ENCODE measurements at regions not wholly inside any gene's neighbourhood (a gene's known extent, or its start where the extent isn't known, plus 50 kb on each side); places are given as distances from the start of the nearest gene placed in this dataset.
"Not testable (repeated sequence)": the region's sequence is repeated elsewhere in the genome, so short reads cannot be mapped to it uniquely, and the experiment has no call there.

DNA sequence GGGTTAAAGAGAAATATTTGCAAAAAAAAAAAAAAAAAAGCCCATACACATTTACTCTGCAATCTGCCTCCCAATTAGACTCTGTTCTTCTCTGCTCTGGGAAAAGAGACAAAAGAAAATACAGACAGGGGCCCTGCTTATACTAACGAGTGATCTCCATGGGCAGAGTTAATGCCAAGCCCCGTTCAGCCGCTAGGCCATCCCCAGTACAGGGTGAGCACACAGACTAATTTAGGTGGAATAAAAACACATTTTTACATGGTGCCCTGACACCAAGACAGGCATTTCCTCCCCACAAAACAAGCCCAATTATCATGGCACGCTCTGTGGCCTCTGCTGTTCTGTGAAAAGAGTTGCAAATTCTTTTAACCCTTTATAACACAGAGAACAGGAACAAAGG, 356.3 kb upstream of the C16orf82 start:
- DNase-seq, result no peak

DNA sequence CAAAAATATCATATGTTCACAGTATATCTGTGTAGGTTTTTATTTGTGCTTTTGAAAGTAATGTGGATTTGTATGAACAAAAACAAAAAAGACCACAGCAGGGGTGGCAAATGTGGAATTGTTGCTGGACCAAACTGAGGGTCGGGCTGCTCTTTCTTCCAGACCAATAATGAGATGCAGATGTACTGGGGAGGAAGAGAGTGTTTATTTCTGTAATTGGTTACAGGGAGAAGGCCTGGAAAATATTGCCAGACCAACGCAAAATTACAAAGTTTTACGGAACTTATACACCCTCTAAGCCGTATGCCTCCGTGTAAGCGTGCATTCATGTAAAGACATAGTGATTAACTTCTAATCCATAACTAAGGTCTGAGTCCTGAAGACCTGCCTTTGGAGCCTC, 353.9 kb upstream of the C16orf82 start:
- DNase-seq, result no peak

DNA sequence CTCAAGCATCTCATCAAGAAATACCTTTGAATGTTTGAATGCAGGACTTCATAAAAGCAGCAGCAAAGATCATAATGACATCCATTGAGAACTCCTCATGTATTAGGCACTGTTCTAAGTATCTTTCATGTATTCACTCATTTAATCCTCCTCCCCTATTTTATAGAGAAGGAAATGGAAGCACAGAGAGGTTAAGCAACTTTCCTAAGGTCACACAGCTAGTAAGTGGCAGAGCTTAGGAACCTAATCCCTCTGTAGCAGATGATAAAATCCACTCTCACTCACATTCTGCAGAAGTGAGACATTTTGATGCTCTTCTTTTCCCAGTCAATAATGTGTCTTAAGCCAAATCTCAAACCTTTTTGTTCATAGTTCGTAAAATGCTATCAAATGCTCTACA, 350.8 kb upstream of the C16orf82 start:
- DNase-seq, result no peak

DNA sequence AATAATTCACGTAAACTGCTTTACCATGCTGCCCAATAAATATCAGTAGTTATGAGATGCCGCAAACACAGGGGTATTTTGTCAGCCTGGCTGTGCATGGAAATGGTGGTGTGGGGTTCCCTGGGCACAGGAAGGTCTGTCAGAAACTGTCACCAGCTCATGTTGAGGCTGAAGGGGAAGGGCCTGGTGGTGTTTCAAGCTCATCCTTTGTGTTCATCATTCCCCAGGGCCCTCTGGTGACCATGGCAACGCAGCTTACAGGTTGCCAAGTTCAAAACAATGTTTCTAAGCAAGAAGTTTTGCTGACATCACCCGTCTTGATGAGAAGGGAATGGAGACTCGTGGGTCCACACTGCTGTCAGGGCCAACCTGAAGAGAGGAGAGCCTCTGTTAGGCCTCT, 348.9 kb upstream of the C16orf82 start:
- DNase-seq, result peak in 2 of 56 donors; percentile 6 to 7

DNA sequence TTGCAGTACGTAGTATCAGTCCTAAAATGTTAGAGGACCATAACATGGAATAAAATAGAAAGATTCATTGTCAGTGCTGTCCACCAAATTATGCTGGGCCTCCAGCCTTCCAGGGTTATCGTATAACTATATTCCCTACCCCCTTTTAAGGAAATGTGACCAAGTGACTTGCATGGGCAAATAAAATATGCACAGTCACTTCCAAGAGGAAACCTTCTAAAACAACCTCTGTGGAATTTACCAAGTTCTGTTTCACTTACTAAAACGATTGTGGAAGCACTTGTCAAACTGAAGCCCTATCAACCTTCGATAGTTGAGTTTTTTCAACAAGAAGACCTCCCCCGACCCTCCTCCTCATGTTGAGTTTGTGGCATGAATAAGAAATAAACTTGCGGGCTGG, 345.4 kb upstream of the C16orf82 start:
- no peak for DNase-seq

DNA sequence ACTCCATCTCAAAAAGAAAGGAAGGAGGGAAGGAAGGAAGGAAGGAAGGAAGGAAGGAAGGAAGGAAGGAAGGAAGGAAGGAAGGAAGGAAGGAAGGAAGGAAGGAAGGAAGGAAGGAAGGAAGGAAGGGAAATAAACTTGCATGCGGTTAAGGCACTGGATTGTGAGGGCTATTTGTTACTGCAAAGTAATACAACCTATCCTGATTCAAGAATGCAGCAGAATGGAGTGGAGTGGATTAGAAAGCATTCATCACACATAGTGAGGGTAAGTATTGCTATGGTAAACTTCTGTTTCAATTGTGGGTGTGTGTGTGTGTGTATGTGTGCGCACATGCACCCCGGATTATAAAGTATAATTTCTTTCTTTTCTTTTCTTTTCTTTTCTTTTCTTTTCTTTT, 344.8 kb upstream of the C16orf82 start:
- not testable (repeated sequence) for DNase-seq

DNA sequence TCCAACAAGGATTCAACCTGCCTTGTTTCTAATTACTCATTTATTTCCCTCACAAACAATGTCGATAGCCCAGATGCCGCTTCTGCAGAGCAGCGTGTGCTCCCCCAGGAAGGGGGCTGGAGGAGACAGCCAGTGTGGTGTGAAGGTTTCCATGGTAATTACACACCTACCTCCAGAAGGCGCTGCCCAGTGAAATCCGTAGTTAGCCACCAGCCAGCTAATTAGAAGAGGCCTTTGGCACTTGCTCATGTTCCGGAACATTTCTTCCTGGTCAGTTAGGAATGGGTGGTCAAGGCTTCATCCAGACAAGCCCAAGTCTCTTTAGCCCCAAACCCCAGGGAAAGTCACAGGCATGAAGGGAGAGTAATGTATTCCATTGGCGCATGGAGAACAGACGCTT, 342.5 kb upstream of the C16orf82 start:
- DNase-seq, result peak in 7 of 56 donors; percentile 3 to 23 (median 14)

DNA sequence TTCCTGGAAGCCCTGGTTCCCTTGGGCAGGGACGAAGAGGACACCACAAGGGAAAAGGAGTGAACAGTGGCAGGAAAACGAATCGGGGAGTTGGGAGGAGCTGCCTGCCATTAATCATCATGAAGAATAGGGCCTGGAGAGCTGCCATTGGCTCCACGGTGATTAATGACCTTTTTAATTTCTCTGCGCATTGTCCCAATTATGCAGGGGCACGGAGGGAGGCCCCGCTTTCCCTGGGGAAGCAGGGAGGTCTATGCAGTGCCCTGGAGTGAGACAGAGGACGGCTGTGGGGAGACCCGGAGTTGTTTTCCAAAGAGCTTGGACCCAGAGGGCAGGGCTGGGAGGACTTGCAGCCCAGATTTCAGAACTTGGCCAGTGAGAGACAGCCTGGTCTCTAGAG, 338.9 kb upstream of the C16orf82 start:
- DNase-seq, result peak in 4 of 56 donors; percentile 3 to 20 (median 6)

DNA sequence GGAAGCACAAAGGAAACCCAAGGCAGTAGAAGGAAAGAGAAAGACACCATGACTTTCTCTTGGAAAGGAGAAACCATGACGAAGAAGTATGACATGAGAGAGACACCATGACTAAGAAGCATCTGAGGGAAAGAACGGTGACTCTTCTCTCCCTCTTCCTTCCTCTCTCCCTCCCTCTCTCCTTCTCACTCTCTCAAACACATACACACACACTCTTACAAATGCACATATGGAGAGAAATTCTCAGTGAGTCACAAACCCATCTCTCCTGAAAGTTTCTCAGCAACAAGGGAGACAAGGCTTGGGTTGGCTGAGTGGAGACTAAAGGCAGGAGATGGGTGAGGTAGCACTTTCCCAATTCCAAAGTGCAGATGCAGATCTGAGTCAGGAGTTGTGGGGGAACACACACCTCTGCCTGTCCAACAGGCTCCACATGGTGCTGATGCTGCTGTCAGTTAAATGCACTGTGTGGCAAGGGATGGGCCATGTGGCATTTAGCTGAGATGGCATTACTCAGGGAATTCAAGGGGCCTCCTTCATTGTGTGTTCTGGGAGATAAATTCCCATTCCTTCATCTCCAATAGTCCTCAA, 336.7 kb upstream of the C16orf82 start:
- peak in 3 of 56 donors; percentile 3 to 8 (median 5) for DNase-seq

DNA sequence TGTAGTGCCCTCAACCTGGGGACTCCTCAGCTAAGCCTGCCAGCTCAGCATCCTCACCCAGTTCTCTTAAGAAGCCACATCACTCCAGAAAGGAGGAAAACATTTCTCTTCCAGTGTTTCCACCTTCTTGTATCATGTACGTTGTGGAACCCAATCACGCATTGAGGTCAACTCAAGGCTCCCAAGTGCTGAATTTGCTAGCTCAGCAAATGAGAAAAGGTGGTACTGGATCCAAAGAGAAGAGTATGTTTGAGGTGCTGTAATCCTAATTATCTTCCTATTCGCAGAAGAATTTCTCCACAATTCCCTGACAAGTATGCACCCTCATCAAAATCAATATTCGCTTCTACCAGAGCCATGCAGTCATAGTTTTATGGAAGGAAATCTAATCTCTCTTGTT, 335.0 kb upstream of the C16orf82 start:
- no peak for DNase-seq

DNA sequence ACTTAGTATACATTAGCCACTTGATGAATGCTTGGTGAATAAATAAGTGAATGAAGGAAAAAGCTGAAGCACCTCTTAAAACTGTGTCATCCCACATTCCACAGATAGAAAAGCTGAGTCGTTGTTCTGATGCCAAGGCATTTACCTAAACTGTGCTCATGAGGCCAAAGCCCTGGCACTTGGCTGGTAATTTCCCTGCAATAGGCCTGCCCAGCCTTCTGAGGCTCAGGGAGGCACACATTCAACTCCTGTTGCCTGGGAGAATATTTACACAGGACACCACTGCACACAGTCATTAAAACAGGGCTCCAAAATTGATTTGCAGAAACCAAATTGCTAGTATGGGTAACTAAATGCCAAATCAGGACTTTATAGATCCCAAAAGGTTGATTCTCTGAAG, 333.0 kb upstream of the C16orf82 start:
- DNase-seq, result no peak

DNA sequence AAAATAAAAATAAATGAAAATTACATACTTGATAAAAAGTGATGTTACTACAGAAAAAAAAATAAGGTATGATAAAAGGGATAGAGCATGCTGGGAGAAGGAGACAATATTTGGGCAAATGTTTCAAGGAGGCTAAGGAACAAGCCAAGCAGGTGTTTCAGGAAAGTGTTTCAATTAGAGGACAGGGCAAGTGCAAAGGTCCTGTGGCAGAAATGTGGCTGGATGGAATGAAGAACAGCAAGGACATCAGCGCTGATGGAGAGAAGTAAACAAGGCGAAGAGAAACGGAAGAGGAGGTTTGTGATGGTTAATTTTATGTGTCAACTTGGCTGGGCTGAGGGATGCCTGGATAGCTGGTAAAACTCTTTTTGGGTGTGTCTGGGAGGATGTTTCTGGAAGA, 331.2 kb upstream of the C16orf82 start:
- DNase-seq, result no peak

DNA sequence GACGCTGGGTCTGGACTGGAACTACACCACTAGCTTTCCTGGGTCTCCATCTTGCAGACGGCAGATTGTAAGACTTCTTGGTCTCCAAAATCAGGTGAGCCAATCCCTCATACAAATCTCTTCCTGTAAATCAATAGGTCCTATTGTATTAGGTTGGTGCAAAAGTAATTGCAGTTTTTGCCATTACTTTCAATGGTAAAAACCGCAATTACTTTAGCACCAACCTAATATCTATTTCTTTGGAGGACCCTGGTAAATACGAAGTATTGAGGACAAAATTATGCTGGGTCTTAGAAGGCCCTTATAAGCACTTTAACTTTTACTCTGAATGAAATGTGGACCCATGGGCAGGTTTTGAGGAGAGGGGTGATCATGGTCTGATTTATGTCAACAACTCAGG, 330.6 kb upstream of the C16orf82 start:
- no peak for DNase-seq

DNA sequence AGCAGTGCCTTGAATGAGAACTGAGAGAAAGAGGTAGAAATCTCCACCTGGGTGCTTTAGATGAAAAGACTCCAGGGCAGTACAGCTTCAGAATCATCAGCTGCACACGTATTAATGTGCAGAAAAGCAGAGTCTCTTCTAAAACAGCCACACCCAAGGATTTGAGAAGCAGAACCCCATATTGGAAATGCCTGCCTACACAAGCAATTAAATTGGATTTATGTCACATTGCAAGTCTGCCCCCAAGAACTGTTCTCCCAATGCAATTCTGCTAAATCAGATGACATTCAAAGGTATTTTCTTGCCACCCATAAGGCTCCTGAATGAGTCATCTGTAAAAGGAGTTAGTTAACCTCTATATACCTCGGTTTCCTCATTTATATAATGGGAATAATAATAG, 326.0 kb upstream of the C16orf82 start:
- no peak for DNase-seq

DNA sequence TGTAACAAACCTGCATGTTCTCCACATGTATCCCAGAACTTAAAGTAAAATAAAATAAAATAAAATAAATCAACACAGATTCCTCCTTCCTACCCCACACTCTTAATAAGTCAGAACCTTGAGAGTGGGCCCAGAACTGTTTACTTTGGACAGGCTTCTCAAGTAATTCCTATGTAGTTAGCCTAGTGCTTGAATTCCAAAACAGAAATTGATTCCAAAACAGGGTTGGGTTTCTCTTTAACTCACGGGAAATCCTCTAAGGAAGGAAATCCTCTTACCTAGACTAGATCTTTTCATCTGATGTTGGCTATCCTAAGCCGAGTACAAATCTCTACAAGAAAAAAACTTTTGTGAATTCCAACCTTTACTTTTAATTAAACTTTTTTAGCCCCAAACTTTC, 324.7 kb upstream of the C16orf82 start:
- no peak for DNase-seq

DNA sequence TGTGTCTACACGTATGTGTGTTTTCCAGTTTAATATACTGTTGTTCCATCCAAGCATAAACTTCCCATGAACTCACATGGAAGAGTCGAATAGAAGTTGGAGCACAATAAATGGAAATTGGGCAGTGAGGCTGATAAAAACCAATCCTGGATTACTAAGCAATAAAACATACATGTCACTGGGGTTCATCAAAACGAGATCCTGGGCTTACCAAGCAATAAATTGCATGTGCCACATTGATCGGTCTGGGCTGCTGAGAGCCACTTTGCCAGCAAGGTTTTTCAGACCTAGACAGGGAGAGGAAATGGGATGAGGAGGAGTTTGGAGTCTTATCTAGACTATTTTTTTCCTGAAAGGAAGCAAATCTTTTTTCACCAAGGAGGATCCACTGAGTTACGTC, 322.3 kb upstream of the C16orf82 start:
- DNase-seq, result no peak

DNA sequence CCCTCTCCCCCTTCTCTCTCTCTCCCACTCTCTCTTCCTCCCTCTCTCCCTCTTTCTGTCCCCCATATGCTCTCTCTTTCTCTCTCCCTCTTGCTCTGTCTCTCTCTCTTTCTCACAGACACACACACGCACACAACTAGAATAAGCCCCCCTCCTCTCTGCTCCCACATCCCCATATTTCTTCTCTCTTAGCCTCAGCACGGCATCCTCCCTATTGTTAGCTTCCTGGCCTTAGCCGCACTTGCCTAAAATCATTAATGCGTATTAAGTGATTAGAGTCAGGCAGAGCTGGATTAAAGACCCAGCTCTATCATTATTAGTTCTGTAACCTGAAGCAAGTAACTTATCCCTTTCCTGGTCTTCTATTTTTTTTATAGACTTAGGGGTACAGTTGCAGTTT, 319.0 kb upstream of the C16orf82 start:
- DNase-seq, result no peak

DNA sequence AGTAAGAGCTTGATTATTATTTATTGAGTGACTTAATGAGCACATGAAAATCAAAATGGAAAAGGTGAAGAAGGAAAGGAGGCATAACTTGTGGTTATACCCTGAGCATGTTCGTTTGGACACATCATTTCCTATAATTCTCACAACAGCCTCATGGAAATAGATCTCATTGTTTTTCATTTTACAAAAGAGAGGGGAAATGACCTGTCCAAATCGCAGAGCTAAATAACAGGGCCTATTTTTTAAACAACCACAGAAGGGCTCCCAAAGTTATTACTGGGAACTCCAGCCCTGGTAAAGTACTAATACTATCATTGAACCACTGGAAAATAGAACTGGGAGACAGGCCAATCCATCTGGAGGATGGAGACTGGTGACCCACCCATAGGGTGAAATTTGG, 317.7 kb upstream of the C16orf82 start:
- no peak for DNase-seq

DNA sequence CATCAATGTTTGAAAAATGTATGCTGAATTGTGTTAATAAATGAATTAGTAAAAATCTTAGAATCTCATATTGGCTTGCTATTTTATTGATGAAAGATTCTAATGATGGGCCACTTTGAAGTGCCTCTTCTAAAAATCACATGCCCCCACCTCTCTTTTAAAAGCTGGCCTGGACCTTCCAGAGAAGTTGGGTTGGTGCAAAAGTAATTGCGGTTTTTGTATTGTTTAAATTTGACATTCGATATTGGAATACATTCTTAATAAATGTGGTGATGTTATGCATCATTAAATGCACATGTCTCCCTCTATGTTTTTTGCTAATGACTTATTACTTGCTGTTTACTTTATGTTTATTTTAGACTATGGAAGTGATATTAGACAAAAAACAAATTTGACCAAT, 314.6 kb upstream of the C16orf82 start:
- no peak for DNase-seq

DNA sequence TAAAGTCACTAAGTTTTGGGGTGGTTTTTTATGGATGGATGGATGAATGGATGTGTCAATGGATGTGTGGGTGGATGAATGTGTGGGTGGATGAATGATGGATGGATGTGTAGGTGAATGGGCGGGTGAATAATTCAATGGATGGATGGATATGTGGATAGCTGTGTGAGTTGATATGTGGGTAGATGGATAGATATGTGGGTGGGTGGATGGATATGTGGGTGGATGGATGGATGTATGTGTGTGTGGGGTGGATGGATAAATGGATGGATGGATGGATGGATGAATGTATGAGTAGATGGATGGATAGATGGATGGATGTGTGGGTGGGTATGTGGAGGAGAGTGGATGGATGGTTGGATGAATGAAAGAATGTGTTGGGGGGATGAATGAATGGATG, 310.1 kb upstream of the C16orf82 start:
- DNase-seq, result no peak

DNA sequence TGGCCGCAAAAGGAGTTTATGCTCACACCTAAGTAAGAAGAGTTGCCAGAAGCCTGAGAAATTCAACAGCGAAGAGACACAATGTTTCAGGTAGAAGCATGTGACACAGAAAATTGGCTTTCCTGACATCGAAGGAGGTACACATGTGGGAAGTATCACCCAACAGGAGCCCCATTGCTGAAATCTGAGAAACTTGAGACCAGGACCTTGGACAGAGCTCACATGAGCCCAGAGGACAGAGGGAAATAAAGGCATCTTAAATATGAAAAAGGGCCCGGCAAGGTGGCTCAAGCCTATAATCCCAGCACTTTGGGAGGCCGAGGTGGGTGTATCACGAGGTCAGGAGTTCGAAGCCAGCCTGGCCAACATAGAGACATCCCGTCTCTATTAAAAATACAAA, 304.1 kb upstream of the C16orf82 start:
- DNase-seq, result no peak

DNA sequence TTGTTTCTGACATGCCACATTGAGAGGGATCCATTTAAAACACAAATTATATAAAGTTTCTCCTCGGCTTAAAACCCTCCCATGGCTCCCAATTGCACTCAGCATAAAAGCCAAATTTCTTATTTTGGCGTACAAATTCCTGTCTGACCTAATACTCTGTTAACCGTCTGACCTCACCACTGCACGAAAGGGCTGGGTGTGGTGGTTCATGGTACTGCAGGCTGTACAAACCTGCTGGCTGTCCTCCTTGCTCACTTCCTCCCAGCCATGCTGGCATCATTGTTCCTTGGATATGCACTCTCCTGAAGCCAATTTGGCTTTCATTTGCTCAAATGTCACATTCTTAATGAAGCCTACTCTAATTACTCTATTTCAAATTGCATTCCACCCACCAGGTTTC, 301.6 kb upstream of the C16orf82 start:
- DNase-seq, result no peak

DNA sequence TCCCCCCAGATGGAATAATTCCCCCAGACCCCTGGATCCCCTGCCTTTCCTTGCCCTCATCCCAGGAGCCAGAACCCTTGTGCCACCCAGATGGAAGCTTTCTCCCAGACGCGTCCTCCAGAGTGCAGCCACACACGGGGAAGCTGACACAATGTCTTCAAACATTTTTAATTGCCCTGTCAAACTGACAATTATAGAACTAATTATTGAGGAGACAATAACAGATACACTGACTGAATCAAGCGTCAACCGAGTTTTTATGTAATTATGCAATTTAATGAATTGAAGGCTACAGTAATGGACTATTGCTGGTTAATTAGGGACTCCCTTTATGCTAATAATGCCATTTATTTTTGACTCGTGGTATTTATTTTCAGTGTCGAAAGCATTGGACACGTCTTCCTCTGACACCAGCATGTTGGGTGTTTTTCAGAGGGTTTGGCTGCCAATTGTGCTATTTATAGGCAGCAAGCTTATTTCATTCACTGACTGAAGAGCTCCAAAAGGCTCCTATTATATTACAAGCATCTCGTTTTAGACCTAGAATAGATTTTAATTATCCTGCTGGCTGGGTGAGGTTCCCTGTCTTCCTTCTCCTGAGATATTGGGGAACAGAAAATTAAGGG, 298.2 kb upstream of the C16orf82 start:
- peak in 6 of 56 donors; percentile 1 to 10 (median 2) for DNase-seq

DNA sequence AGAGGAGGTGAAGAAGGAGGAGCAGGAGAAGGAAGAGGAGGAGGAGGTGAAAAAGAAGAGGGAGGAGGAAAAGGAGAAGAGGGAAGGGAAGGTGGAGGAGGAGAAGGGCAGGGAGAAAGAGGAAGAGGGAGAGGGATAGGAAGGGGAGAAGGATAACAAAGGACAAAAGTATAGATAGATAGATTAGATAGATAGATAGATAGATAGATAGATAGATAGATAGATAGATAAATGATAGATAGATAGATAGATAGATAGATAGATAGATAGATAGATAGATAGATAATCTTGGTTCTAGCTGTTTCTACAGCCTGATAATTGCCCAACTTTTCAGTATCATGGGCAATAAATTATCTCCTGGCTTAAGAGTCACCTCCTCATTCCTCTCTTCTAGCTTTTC, 296.2 kb upstream of the C16orf82 start:
- DNase-seq, result no peak
